Left ventricle myocardium superior (tissue), 1 donor: ENCODE measurements at regions not wholly inside any gene's neighbourhood (a gene's known extent, or its start where the extent isn't known, plus 50 kb on each side); places are given as distances from the start of the nearest gene placed in this dataset.

Experiments
- ATAC-seq: fragments of 200-7000 bp; cut with Tn5 transposase; one replicate; pipeline ENCODE4 v1.9.1; 2020; ENCODE audit warnings: mild to moderate bottlenecking, moderate library complexity
- DNase-seq: peaks from one replicate; pipeline ENCODE4 v3.0.0-alpha.2; 2020
- intact Hi-C: fragments of 100-400 bp; cut with micrococcal nuclease; formaldehyde crosslinking; loops from one replicate; pipeline ENCODE4 v1.11.0; 2022
- donor health status: DM: no; HTN: yes; CAD: no; lungs with severe emphysema.

- intact Hi-C loops, result no loop called here
- no peak for DNase-seq
- ATAC-seq, result no peak
Measured at GRCh38 chr5:89377767-89378455, 494.9 kb upstream of the MEF2C start.

- intact Hi-C loops, result no loop called here
- DNase-seq, result no peak
- ATAC-seq, result no peak
Measured at GRCh38 chr5:89374818-89375521, 492.0 kb upstream of the MEF2C start.

- ATAC-seq (no peak), DNase-seq (no peak)
- intact Hi-C loops, result no loop called here
Measured at GRCh38 chr5:89374144-89374784, 491.3 kb upstream of the MEF2C start.

- no peak for ATAC-seq
- DNase-seq, result no peak
- intact Hi-C loops, result no loop called here
Measured at GRCh38 chr5:89372176-89372575, 489.2 kb upstream of the MEF2C start.

GRCh38 chr5:89371646-89372045, 488.7 kb upstream of the MEF2C start:
- intact Hi-C loops, result no loop called here
- DNase-seq (no peak), ATAC-seq (no peak)

- ATAC-seq, result no peak
- intact Hi-C loops, result no loop called here
Measured at GRCh38 chr5:89359046-89359445, 476.1 kb upstream of the MEF2C start.

GRCh38 chr5:89353837-89354551, 471.0 kb upstream of the MEF2C start:
- ATAC-seq (no peak), DNase-seq (no peak)
- intact Hi-C loops, result no loop called here

More at GRCh38 chr5:89359046-89359445, 476.1 kb upstream of the MEF2C start:
- no peak for DNase-seq

- intact Hi-C loops, result no loop called here
- ATAC-seq (no peak), DNase-seq (no peak)
Measured at GRCh38 chr5:89351975-89352374, 469.0 kb upstream of the MEF2C start.

- intact Hi-C loops, result no loop called here
- DNase-seq, result no peak
- no peak for ATAC-seq
Measured at GRCh38 chr5:89351222-89351621, 468.2 kb upstream of the MEF2C start.

- ATAC-seq, result no peak
- intact Hi-C loops, result no loop called here
Measured at GRCh38 chr5:89350684-89351083, 467.7 kb upstream of the MEF2C start.

GRCh38 chr5:89349246-89349980, 466.4 kb upstream of the MEF2C start:
- DNase-seq, result no peak
- no peak for ATAC-seq
- intact Hi-C loops, result no loop called here

More at GRCh38 chr5:89350684-89351083, 467.7 kb upstream of the MEF2C start:
- DNase-seq, result no peak

- no peak for ATAC-seq
- DNase-seq, result no peak
- intact Hi-C loops, result no loop called here
Measured at GRCh38 chr5:89346573-89346972, 463.6 kb upstream of the MEF2C start.

- DNase-seq (no peak), ATAC-seq (no peak)
- intact Hi-C loops, result no loop called here
Measured at GRCh38 chr5:89343666-89344065, 460.7 kb upstream of the MEF2C start.

- intact Hi-C loops, result no loop called here
- ATAC-seq (no peak), DNase-seq (no peak)
Measured at GRCh38 chr5:89342106-89342876, 459.3 kb upstream of the MEF2C start.

- DNase-seq, result no peak
- intact Hi-C loops, result no loop called here
Measured at GRCh38 chr5:89338935-89339334, 456.0 kb upstream of the MEF2C start.

GRCh38 chr5:89336111-89336510, 453.1 kb upstream of the MEF2C start:
- ATAC-seq, result no peak

More at GRCh38 chr5:89338935-89339334, 456.0 kb upstream of the MEF2C start:
- no peak for ATAC-seq

GRCh38 chr5:89330140-89330539, 447.2 kb upstream of the MEF2C start:
- DNase-seq (no peak), ATAC-seq (no peak)
- intact Hi-C loops, result no loop called here

More at GRCh38 chr5:89336111-89336510, 453.1 kb upstream of the MEF2C start:
- no peak for DNase-seq
- intact Hi-C loops, result no loop called here

GRCh38 chr5:89327608-89328007, 444.6 kb upstream of the MEF2C start:
- intact Hi-C loops, result no loop called here
- no peak for DNase-seq
- ATAC-seq, result no peak
